CD4-positive, alpha-beta memory T cell (primary cell): ENCODE measurements at regions not wholly inside any gene's neighbourhood (a gene's known extent, or its start where the extent isn't known, plus 50 kb on each side); places are given as distances from the start of the nearest gene placed in this dataset.

ENCODE experiments used
- CTCF ChIA-PET: fragments of 350-600 bp; sonication (Branson Sonifier 250); formaldehyde crosslinking; loops from one replicate; lab custom pipeline; 2021; ENCODE audit warnings: inconsistent platforms; ENCODE audit not compliant: partially characterized antibody; lab: Charles Lee
- POLR2A ChIA-PET: fragments of 350-600 bp; sonication (Branson Sonifier 250); formaldehyde crosslinking; loops from one replicate; lab custom pipeline; 2021; ENCODE audit not compliant: partially characterized antibody; lab: Charles Lee
- DNase-seq, 5 donors: peaks; one replicate each; pipeline versions ENCODE4 v3.0.0 to v3.0.0-alpha.2; 2020 to 2022; ENCODE audit warnings: mixed read lengths in 1 of 5
- H3K27ac ChIP-seq: one replicate; pipeline ENCODE4 v1.7.0; 2013; ENCODE audit warnings: low read depth, low read length
- H3K27me3 ChIP-seq: 2 replicates; pipeline ENCODE4 v1.7.0; 2013; ENCODE audit warnings: mild to moderate bottlenecking, low read length, moderate library complexity; ENCODE audit not compliant: insufficient read depth
- H3K36me3 ChIP-seq: 2 replicates; pipeline ENCODE4 v1.7.0; 2013; ENCODE audit warnings: mild to moderate bottlenecking, low read length, moderate library complexity; ENCODE audit not compliant: insufficient read depth
- H3K4me1 ChIP-seq: 2 replicates; pipeline ENCODE4 v1.7.0; 2013; ENCODE audit warnings: mild to moderate bottlenecking, low read length, moderate library complexity; ENCODE audit not compliant: insufficient read depth
- H3K4me3 ChIP-seq, 2 donors: one replicate each; pipeline ENCODE4 v1.7.0; 2013; ENCODE audit warnings: low read length in 2 of 2, mild to moderate bottlenecking in 1 of 2
- H3K9me3 ChIP-seq, 2 donors: one replicate each; pipeline ENCODE4 v1.7.0; 2013; ENCODE audit warnings: low read length in 2 of 2, control low read depth in 1 of 2; ENCODE audit not compliant: control insufficient read depth in 1 of 2
- H3K27ac Mint-ChIP-seq, 7 donors: one replicate each; pipeline ENCODE4 v1.8.0; 2020 to 2021; ENCODE audit warnings: mixed read lengths in 7 of 7, mild to moderate bottlenecking in 6 of 7, inconsistent platforms in 3 of 7, moderate library complexity in 3 of 7
- H3K27me3 Mint-ChIP-seq, 2 donors: one replicate each; pipeline ENCODE4 v1.8.0; 2020 to 2021; ENCODE audit warnings: mixed read lengths in 2 of 2
- H3K36me3 Mint-ChIP-seq, 2 donors: one replicate each; pipeline ENCODE4 v1.8.0; 2020 to 2021; ENCODE audit warnings: mixed read lengths in 2 of 2, inconsistent platforms in 1 of 2, mild to moderate bottlenecking in 1 of 2
- H3K4me1 Mint-ChIP-seq, 4 donors: one replicate each; pipeline ENCODE4 v1.8.0; 2020 to 2021; ENCODE audit warnings: mixed read lengths in 4 of 4, mild to moderate bottlenecking in 1 of 4
- H3K4me3 Mint-ChIP-seq, 8 donors: one replicate each; pipeline ENCODE4 v1.8.0; 2020 to 2021; ENCODE audit warnings: mixed read lengths in 8 of 8, mild to moderate bottlenecking in 7 of 8, moderate library complexity in 6 of 8, inconsistent platforms in 3 of 8
- H3K9me3 Mint-ChIP-seq, 8 donors: one replicate each; pipeline ENCODE4 v1.8.0; 2020 to 2021; ENCODE audit warnings: mixed read lengths in 8 of 8, mild to moderate bottlenecking in 5 of 8, inconsistent platforms in 3 of 8, moderate library complexity in 1 of 8
- intact Hi-C: fragments of 100-400 bp; cut with micrococcal nuclease; formaldehyde crosslinking; loops from one replicate; pipeline ENCODE4 v1.15.1; 2023

GRCh38 chr14:98799891-98800290 lies 472.1 kb downstream of the BCL11B start:
- no peaks in the 10 kb centered on the region for H3K36me3 Mint-ChIP-seq
- peaks cover 0 to 8% (median under 1%) of the 10 kb centered on the region in 8 donors for H3K9me3 Mint-ChIP-seq
- H3K4me3 Mint-ChIP-seq: no peak overlapping the region
- CTCF ChIA-PET: no interaction called here
- intact Hi-C loops: no loop called here
- H3K4me1 Mint-ChIP-seq: no peaks in the 10 kb centered on the region
- Histone ChIP-seq H3K9me3 (no peaks in the 10 kb centered on the region), H3K27ac (no peak overlapping the region), H3K36me3 (no peaks in the 10 kb centered on the region), H3K4me3 (no peak overlapping the region), H3K27me3 (peaks cover 4% of the 10 kb centered on the region), H3K4me1 (no peaks in the 10 kb centered on the region)
- POLR2A ChIA-PET: no interaction called here
- H3K27ac Mint-ChIP-seq: no peak overlapping the region
- no peak for DNase-seq
- H3K27me3 Mint-ChIP-seq: no peaks in the 10 kb centered on the region

- no peak overlapping the region for H3K27ac ChIP-seq
- no peak overlapping the region for H3K27ac Mint-ChIP-seq
- peaks cover 0 to 1% (median 0%) of the 10 kb centered on the region in 8 donors for H3K9me3 Mint-ChIP-seq
- no peaks in the 10 kb centered on the region for H3K27me3 Mint-ChIP-seq
- H3K9me3 ChIP-seq: no peaks in the 10 kb centered on the region
- H3K27me3 ChIP-seq: peaks cover 4% of the 10 kb centered on the region
- H3K36me3 ChIP-seq: no peaks in the 10 kb centered on the region
- no peak for DNase-seq
- H3K36me3 Mint-ChIP-seq: no peaks in the 10 kb centered on the region
- intact Hi-C loops: no loop called here
- ChIA-PET CTCF (no interaction called here), POLR2A (no interaction called here)
- no peak overlapping the region for H3K4me3 Mint-ChIP-seq
- no peaks in the 10 kb centered on the region for H3K4me1 ChIP-seq
- no peak overlapping the region for H3K4me3 ChIP-seq
- H3K4me1 Mint-ChIP-seq: no peaks in the 10 kb centered on the region
Measured at GRCh38 chr14:98802044-98802443, 470.0 kb downstream of the BCL11B start.

GRCh38 chr14:98803196-98803595 lies 468.8 kb downstream of the BCL11B start:
- no peak overlapping the region for H3K27ac ChIP-seq
- H3K4me3 ChIP-seq: no peak overlapping the region
- no peaks in the 10 kb centered on the region for H3K9me3 ChIP-seq
- peaks cover 0 to 1% (median 0%) of the 10 kb centered on the region in 8 donors for H3K9me3 Mint-ChIP-seq
- peaks cover 4% of the 10 kb centered on the region for H3K27me3 ChIP-seq
- no peaks in the 10 kb centered on the region for H3K4me1 Mint-ChIP-seq
- no peak for DNase-seq
- H3K36me3 Mint-ChIP-seq: no peaks in the 10 kb centered on the region
- no peaks in the 10 kb centered on the region for H3K27me3 Mint-ChIP-seq
- peak overlapping the region in 1 of 8 donors; percentile 35 for H3K4me3 Mint-ChIP-seq
- POLR2A ChIA-PET: no interaction called here
- intact Hi-C loops: no loop called here
- no peak overlapping the region for H3K27ac Mint-ChIP-seq
- CTCF ChIA-PET: no interaction called here
- H3K36me3 ChIP-seq: no peaks in the 10 kb centered on the region
- H3K4me1 ChIP-seq: no peaks in the 10 kb centered on the region

- no peak for DNase-seq
- H3K9me3 Mint-ChIP-seq: peaks cover 0 to 1% (median 0%) of the 10 kb centered on the region in 8 donors
- Histone ChIP-seq H3K4me3 (no peak overlapping the region), H3K27ac (no peak overlapping the region), H3K27me3 (no peaks in the 10 kb centered on the region), H3K9me3 (no peaks in the 10 kb centered on the region), H3K36me3 (no peaks in the 10 kb centered on the region), H3K4me1 (no peaks in the 10 kb centered on the region)
- H3K27ac Mint-ChIP-seq: peak overlapping the region in 1 of 7 donors; percentile 68
- intact Hi-C loops: no loop called here
- H3K4me1 Mint-ChIP-seq: peaks cover 0 to 4% (median under 1%) of the 10 kb centered on the region in 4 donors
- H3K36me3 Mint-ChIP-seq: no peaks in the 10 kb centered on the region
- peaks cover 0 to 4% of the 10 kb centered on the region in 2 donors for H3K27me3 Mint-ChIP-seq
- H3K4me3 Mint-ChIP-seq: no peak overlapping the region
- ChIA-PET POLR2A (no interaction called here), CTCF (no interaction called here)
Measured at GRCh38 chr14:98808494-98809407, 463.2 kb downstream of the BCL11B start.

GRCh38 chr14:98816195-98816594 lies 455.8 kb downstream of the BCL11B start:
- Mint-ChIP-seq H3K9me3 (no peaks in the 10 kb centered on the region), H3K4me1 (peaks cover 0 to 17% (median 2%) of the 10 kb centered on the region in 4 donors), H3K27ac (no peak overlapping the region), H3K4me3 (no peak overlapping the region), H3K27me3 (peaks cover 3 to 5% of the 10 kb centered on the region in 2 donors), H3K36me3 (peaks cover 0 to 5% of the 10 kb centered on the region in 2 donors)
- POLR2A ChIA-PET: no interaction called here
- Histone ChIP-seq H3K9me3 (no peaks in the 10 kb centered on the region), H3K4me3 (no peak overlapping the region), H3K4me1 (no peaks in the 10 kb centered on the region), H3K36me3 (no peaks in the 10 kb centered on the region), H3K27me3 (no peaks in the 10 kb centered on the region), H3K27ac (no peak overlapping the region)
- CTCF ChIA-PET: no interaction called here
- DNase-seq: no peak
- intact Hi-C loops: no loop called here

GRCh38 chr14:98816720-98817119 lies 455.3 kb downstream of the BCL11B start:
- Histone ChIP-seq H3K27ac (no peak overlapping the region), H3K36me3 (no peaks in the 10 kb centered on the region), H3K4me1 (no peaks in the 10 kb centered on the region), H3K27me3 (no peaks in the 10 kb centered on the region), H3K9me3 (no peaks in the 10 kb centered on the region), H3K4me3 (no peak overlapping the region)
- DNase-seq: no peak
- intact Hi-C loops: no loop called here
- H3K27ac Mint-ChIP-seq: peak overlapping the region in 2 of 7 donors; percentile 51 to 83
- CTCF ChIA-PET: no interaction called here
- POLR2A ChIA-PET: no interaction called here
- H3K27me3 Mint-ChIP-seq: peaks cover 3 to 5% of the 10 kb centered on the region in 2 donors
- H3K4me1 Mint-ChIP-seq: peaks cover 0 to 17% (median 2%) of the 10 kb centered on the region in 4 donors
- H3K9me3 Mint-ChIP-seq: no peaks in the 10 kb centered on the region
- H3K36me3 Mint-ChIP-seq: peaks cover 0 to 5% of the 10 kb centered on the region in 2 donors
- H3K4me3 Mint-ChIP-seq: no peak overlapping the region

GRCh38 chr14:98819132-98819866 lies 452.7 kb downstream of the BCL11B start:
- no peaks in the 10 kb centered on the region for H3K9me3 ChIP-seq
- no peaks in the 10 kb centered on the region for H3K36me3 ChIP-seq
- POLR2A ChIA-PET: no interaction called here
- H3K27me3 ChIP-seq: no peaks in the 10 kb centered on the region
- no peak overlapping the region for H3K27ac Mint-ChIP-seq
- peaks cover 0 to 5% of the 10 kb centered on the region in 2 donors for H3K36me3 Mint-ChIP-seq
- H3K4me3 ChIP-seq: no peak overlapping the region
- no peak overlapping the region for H3K27ac ChIP-seq
- intact Hi-C loops: no loop called here
- peaks cover 0 to 5% of the 10 kb centered on the region in 2 donors for H3K27me3 Mint-ChIP-seq
- H3K4me1 Mint-ChIP-seq: peaks cover 0 to 13% (median 2%) of the 10 kb centered on the region in 4 donors
- no peaks in the 10 kb centered on the region for H3K4me1 ChIP-seq
- CTCF ChIA-PET: interaction anchor here (0.6 to 1.0 kb wide), 2 partner anchors 230 to 458 kb away, joined by 3 read pairs; no protein-coding TSS in a partner anchor
- H3K4me3 Mint-ChIP-seq: no peak overlapping the region
- no peak for DNase-seq
- no peaks in the 10 kb centered on the region for H3K9me3 Mint-ChIP-seq
